HCT116 (cell line): ENCODE measurements at regions not wholly inside any gene's neighbourhood (a gene's known extent, or its start where the extent isn't known, plus 50 kb on each side); places are given as distances from the start of the nearest gene placed in this dataset.

ENCODE experiments used
- ATAC-seq: fragments of 200-7000 bp; cut with Tn5 transposase; 2 replicates; pipeline ENCODE4 v1.9.1; 2020; ENCODE audit warnings: mild to moderate bottlenecking, moderate library complexity
- BruUV-seq: library from RNA; stranded (reverse); fragments of 400-500 nt; replicated peaks from 2 replicates; lab custom pipeline; 2021; lab: Mats Ljungman, UMichigan
- CTCF ChIA-PET: fragments of 300-600 bp; sonication (Branson Sonifier 250); formaldehyde crosslinking; loops from one replicate; lab custom pipeline; 2021; ENCODE audit warnings: antibody characterized with exemption; lab: Charles Lee
- POLR2A ChIA-PET: fragments of 300-600, 350-600 bp; sonication (Branson Sonifier 250); formaldehyde crosslinking; loops from one replicate; lab custom pipeline; 2021; ENCODE audit warnings: antibody characterized with exemption; lab: Charles Lee
- RAD21 ChIA-PET, 2 experiments: fragments of 300-600 bp; sonication (Branson Sonifier 250); formaldehyde crosslinking; loops; one replicate each; lab custom pipeline; 2023; ENCODE audit warnings: low total read pairs in 2 of 2; ENCODE audit not compliant: uncharacterized antibody in 2 of 2, unreplicated experiment in 2 of 2, low non-redundant PET in 1 of 2; lab: Charles Lee
- DNase-seq: peaks from one replicate; pipeline ENCODE4 v3.0.0-alpha.2; 2010; ENCODE audit warnings: low read depth, low spot score
- H2AFZ ChIP-seq: fragments of 200-600 bp; shearing (Covaris generic), sonication (generic); 2 replicates; pipeline ENCODE4 v1.6.1; 2017; ENCODE audit warnings: low read depth, mixed run types, mixed read lengths, antibody characterized with exemption, low read length; ENCODE audit not compliant: poor library complexity, severe bottlenecking
- H3K27ac ChIP-seq: 2 replicates; pipeline ENCODE4 v1.5.1; 2012; ENCODE audit warnings: low read depth, low read length
- H3K27me3 ChIP-seq: fragments of 200-600 bp; sonication (generic); 2 replicates; pipeline ENCODE4 v1.6.1; 2016; ENCODE audit warnings: mixed run types, low read length, mixed read lengths; ENCODE audit not compliant: insufficient read depth
- H3K36me3 ChIP-seq, 2 experiments: fragments of 200-500 bp in 1 of 2; fragments of 200-600 bp in 1 of 2; sonication (Bioruptor generic) in 1 of 2; sonication (generic) in 1 of 2; 2 replicates each; pipeline versions ENCODE4 v1.5.1 to v1.6.1; 2014 to 2016; ENCODE audit warnings: low read length in 2 of 2, inconsistent platforms in 1 of 2, mixed read lengths in 1 of 2, mixed run types in 1 of 2; ENCODE audit not compliant: insufficient read depth in 2 of 2, control insufficient read depth in 1 of 2
- H3K4me1 ChIP-seq, 2 experiments: fragments of 200-600 bp in 1 of 2; sonication (generic) in 1 of 2; 2 replicates each; pipeline versions ENCODE4 v1.5.1 to v1.6.1; 2012 to 2017; ENCODE audit warnings: low read length in 2 of 2, inconsistent platforms in 1 of 2, mild to moderate bottlenecking in 1 of 2, mixed read lengths in 1 of 2, mixed run types in 1 of 2, moderate library complexity in 1 of 2; ENCODE audit not compliant: insufficient read depth in 2 of 2, control insufficient read depth in 1 of 2
- H3K4me2 ChIP-seq: fragments of 200-600 bp; sonication (generic); 2 replicates; pipeline ENCODE4 v1.6.1; 2017; ENCODE audit warnings: mixed run types, low read length, mixed read lengths
- H3K4me3 ChIP-seq, 2 experiments: fragments of 200-600 bp in 1 of 2; sonication (generic) in 1 of 2; replicated peaks in 1 of 2; 2 replicates each; pipeline ENCODE4 v1.5.1; 2011 to 2016; ENCODE audit warnings: low read length in 2 of 2, control low read depth in 1 of 2, low read depth in 1 of 2, mild to moderate bottlenecking in 1 of 2, mixed read lengths in 1 of 2, mixed run types in 1 of 2
- H3K79me2 ChIP-seq: fragments of 200-600 bp; sonication (generic); 2 replicates; pipeline ENCODE4 v1.6.1; 2017; ENCODE audit warnings: mild to moderate bottlenecking, mixed run types, low read length, moderate library complexity, mixed read lengths; ENCODE audit not compliant: insufficient read depth
- H3K9ac ChIP-seq: fragments of 200-600 bp; sonication (generic); 2 replicates; pipeline ENCODE4 v1.6.1; 2016; ENCODE audit warnings: low read length, mixed read lengths
- H3K9me2 ChIP-seq: fragments of 200-600 bp; sonication (generic), shearing (Covaris generic); 2 replicates; pipeline ENCODE4 v1.6.1; 2017; ENCODE audit warnings: mixed run types, mild to moderate bottlenecking, moderate library complexity; ENCODE audit not compliant: insufficient read depth
- H3K9me3 ChIP-seq, 2 experiments: fragments of 200-500 bp in 1 of 2; fragments of 200-600 bp in 1 of 2; sonication (Bioruptor generic) in 1 of 2; sonication (generic) in 1 of 2; 2 replicates each; pipeline ENCODE4 v1.6.1; 2014 to 2017; ENCODE audit warnings: low read length in 2 of 2, mixed read lengths in 2 of 2, inconsistent platforms in 1 of 2, low read depth in 1 of 2, mild to moderate bottlenecking in 1 of 2, mixed run types in 1 of 2, moderate library complexity in 1 of 2; ENCODE audit not compliant: control insufficient read depth in 1 of 2, insufficient read depth in 1 of 2
- H4K20me1 ChIP-seq: fragments of 200-600 bp; sonication (generic), shearing (Covaris generic); 2 replicates; pipeline ENCODE4 v1.6.1; 2017; ENCODE audit warnings: mixed run types, mild to moderate bottlenecking, moderate library complexity; ENCODE audit not compliant: insufficient read depth
- CTCF ChIP-seq, 3 experiments: fragments of 200-600 bp in 1 of 3; sonication (generic) in 1 of 3; IDR thresholded peaks in 2 of 3; conservative IDR thresholded peaks in 1 of 3; 2 replicates each; pipeline ENCODE4 v1.5.1; 2012 to 2017; ENCODE audit warnings: low read depth in 2 of 3, low read length in 2 of 3, antibody characterized with exemption in 1 of 3, borderline replicate concordance in 1 of 3, control low read depth in 1 of 3, mild to moderate bottlenecking in 1 of 3, mixed read lengths in 1 of 3, mixed run types in 1 of 3, moderate library complexity in 1 of 3; ENCODE audit not compliant: insufficient read depth in 1 of 3
- EGR1 ChIP-seq: IDR thresholded peaks from 2 replicates; pipeline ENCODE4 v1.6.1; 2012; ENCODE audit warnings: low read depth
- FOSL1 ChIP-seq: IDR thresholded peaks from 2 replicates; pipeline ENCODE4 v1.6.1; 2012; ENCODE audit warnings: low read depth
- MAX ChIP-seq: IDR thresholded peaks from 2 replicates; pipeline ENCODE4 v1.6.1; 2012
- REST ChIP-seq: IDR thresholded peaks from 2 replicates; pipeline ENCODE4 v1.6.1; 2012; ENCODE audit warnings: low read depth
- SIN3A ChIP-seq: IDR thresholded peaks from 2 replicates; pipeline ENCODE4 v1.6.1; 2012; ENCODE audit warnings: low read depth
- SP1 ChIP-seq: IDR thresholded peaks from 2 replicates; pipeline ENCODE4 v1.6.1; 2012; ENCODE audit warnings: low read depth
- YY1 ChIP-seq: IDR thresholded peaks from 2 replicates; pipeline ENCODE4 v1.6.1; 2011; ENCODE audit warnings: low read length, low read depth, moderate library complexity, mild to moderate bottlenecking; ENCODE audit not compliant: insufficient replicate concordance; ENCODE audit errors: extremely low read depth
- ZFX ChIP-seq: fragments of 450-650 bp; IDR thresholded peaks from 2 replicates; pipeline ENCODE4 v1.6.1; 2017
- ZNF274 ChIP-seq: fragments of 200-500 bp; sonication (Bioruptor generic); IDR thresholded peaks from 2 replicates; pipeline ENCODE4 v1.6.1; 2014; ENCODE audit warnings: mild to moderate bottlenecking, low read depth, low read length, inconsistent platforms
- intact Hi-C: fragments of 100-400 bp; cut with micrococcal nuclease; formaldehyde crosslinking; loops from 2 replicates; pipeline ENCODE4 v1.10.0; 2022

GRCh38 chr5:23730023-23730422, 222.6 kb downstream of the PRDM9 start:
- H3K36me3 ChIP-seq: no peaks in the 10 kb centered on the region
- no peak overlapping the region for H3K4me2 ChIP-seq
- peaks cover 0 to 17% of the 10 kb centered on the region in 2 experiments; a peak in 2 of 4 replicates for H3K9me3 ChIP-seq
- TF ChIP-seq MAX (no peak), CTCF (IDR thresholded peaks at IDR 0.05 in 2 of 3, conservative IDR thresholded peaks at IDR 0.05 in 1 of 3; ENCODE audit: borderline replicate concordance in 1 of 3, insufficient read depth in 1 of 3, low read depth in 2 of 3, low read length in 2 of 3) (no peak), SP1 (no peak), FOSL1 (no peak), ZNF274 (no peak), EGR1 (no peak), REST (no peak), ZFX (no peak), SIN3A (no peak), YY1 (no peak)
- no peaks in the 10 kb centered on the region for H3K27me3 ChIP-seq
- no peaks in the 10 kb centered on the region for H3K9me2 ChIP-seq
- no peak overlapping the region for H3K9ac ChIP-seq
- no peaks in the 10 kb centered on the region for H3K79me2 ChIP-seq
- DNase-seq (no peak), ATAC-seq (no peak)
- H4K20me1 ChIP-seq: no peaks in the 10 kb centered on the region
- H3K27ac ChIP-seq: no peak overlapping the region
- ChIA-PET POLR2A (no interaction called here), CTCF (no interaction called here), RAD21 (no interaction called here)
- no peaks in the 10 kb centered on the region for H3K4me1 ChIP-seq
- no TSS peak for BruUV-seq
- no peak overlapping the region for H3K4me3 ChIP-seq
- no peak overlapping the region for H2AFZ ChIP-seq
- intact Hi-C loops: no loop called here
